ENCODE measurements at regions not wholly inside any gene's neighbourhood (a gene's known extent, or its start where the extent isn't known, plus 50 kb on each side); places are given as distances from the start of the nearest gene placed in this dataset.

DNA sequence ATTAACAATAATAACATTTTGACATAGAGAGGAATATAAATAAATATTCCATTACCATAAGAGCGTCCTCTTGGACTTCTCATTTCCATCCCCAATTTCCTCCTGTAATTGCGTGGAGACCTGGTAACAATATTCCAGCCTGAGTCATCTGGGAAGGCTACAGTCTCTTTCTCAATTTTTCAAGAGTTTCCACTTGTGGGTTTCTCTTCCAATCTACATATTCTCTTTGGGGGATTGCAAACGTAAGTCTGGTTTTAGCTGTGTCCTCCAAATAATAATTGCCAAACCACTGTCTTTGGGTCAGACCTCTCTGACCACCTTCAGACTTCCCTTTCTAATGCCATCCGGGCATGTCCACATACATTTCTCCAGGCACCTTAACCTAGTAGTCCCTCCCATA is 124.5 kb upstream of the USP24 start:
- Mint-ChIP-seq H3K36me3 (ENCODE audit: low read depth) (peaks cover 7% of the 10 kb centered on the region), H3K9me3 (ENCODE audit: low read depth) (peaks cover 18% of the 10 kb centered on the region), H3K4me3 (ENCODE audit: unreplicated experiment) (no peak overlapping the region), H3K27ac (ENCODE audit: unreplicated experiment) (no peak overlapping the region), H3K4me1 (ENCODE audit: low read depth) (no peaks in the 10 kb centered on the region), H3K27me3 (ENCODE audit: low read depth) (no peaks in the 10 kb centered on the region)
- no peak for DNase-seq (ENCODE audit: low spot score)
- TF ChIP-seq, protein P1, sequence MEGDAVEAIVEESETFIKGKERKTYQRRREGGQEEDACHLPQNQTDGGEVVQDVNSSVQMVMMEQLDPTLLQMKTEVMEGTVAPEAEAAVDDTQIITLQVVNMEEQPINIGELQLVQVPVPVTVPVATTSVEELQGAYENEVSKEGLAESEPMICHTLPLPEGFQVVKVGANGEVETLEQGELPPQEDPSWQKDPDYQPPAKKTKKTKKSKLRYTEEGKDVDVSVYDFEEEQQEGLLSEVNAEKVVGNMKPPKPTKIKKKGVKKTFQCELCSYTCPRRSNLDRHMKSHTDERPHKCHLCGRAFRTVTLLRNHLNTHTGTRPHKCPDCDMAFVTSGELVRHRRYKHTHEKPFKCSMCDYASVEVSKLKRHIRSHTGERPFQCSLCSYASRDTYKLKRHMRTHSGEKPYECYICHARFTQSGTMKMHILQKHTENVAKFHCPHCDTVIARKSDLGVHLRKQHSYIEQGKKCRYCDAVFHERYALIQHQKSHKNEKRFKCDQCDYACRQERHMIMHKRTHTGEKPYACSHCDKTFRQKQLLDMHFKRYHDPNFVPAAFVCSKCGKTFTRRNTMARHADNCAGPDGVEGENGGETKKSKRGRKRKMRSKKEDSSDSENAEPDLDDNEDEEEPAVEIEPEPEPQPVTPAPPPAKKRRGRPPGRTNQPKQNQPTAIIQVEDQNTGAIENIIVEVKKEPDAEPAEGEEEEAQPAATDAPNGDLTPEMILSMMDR (IDR thresholded peaks at IDR 0.05), result no peak

- DNase-seq (ENCODE audit: low spot score), result no peak
- TF ChIP-seq, protein P1 (IDR thresholded peaks at IDR 0.05), result peak; percentile 2
- no peaks in the 10 kb centered on the region for H3K27me3 Mint-ChIP-seq (ENCODE audit: low read depth)
- H3K4me3 Mint-ChIP-seq (ENCODE audit: unreplicated experiment), result no peak overlapping the region
- peaks cover 7% of the 10 kb centered on the region for H3K36me3 Mint-ChIP-seq (ENCODE audit: low read depth)
- H3K9me3 Mint-ChIP-seq (ENCODE audit: low read depth), result peaks cover 18% of the 10 kb centered on the region
- no peak overlapping the region for H3K27ac Mint-ChIP-seq (ENCODE audit: unreplicated experiment)
- H3K4me1 Mint-ChIP-seq (ENCODE audit: low read depth), result no peaks in the 10 kb centered on the region
Measured at GRCh38 chr1:55338448-55338820, 123.3 kb upstream of the USP24 start.

- TF ChIP-seq, protein P1 (IDR thresholded peaks at IDR 0.05), result peak; percentile 76
- H3K4me1 Mint-ChIP-seq (ENCODE audit: low read depth), result no peaks in the 10 kb centered on the region
- peaks cover 7% of the 10 kb centered on the region for H3K36me3 Mint-ChIP-seq (ENCODE audit: low read depth)
- peaks cover 18% of the 10 kb centered on the region for H3K9me3 Mint-ChIP-seq (ENCODE audit: low read depth)
- H3K27ac Mint-ChIP-seq (ENCODE audit: unreplicated experiment), result no peak overlapping the region
- no peak overlapping the region for H3K4me3 Mint-ChIP-seq (ENCODE audit: unreplicated experiment)
- H3K27me3 Mint-ChIP-seq (ENCODE audit: low read depth), result no peaks in the 10 kb centered on the region
- no peak for DNase-seq (ENCODE audit: low spot score)
Measured at GRCh38 chr1:55337801-55338447, 122.8 kb upstream of the USP24 start.

DNA sequence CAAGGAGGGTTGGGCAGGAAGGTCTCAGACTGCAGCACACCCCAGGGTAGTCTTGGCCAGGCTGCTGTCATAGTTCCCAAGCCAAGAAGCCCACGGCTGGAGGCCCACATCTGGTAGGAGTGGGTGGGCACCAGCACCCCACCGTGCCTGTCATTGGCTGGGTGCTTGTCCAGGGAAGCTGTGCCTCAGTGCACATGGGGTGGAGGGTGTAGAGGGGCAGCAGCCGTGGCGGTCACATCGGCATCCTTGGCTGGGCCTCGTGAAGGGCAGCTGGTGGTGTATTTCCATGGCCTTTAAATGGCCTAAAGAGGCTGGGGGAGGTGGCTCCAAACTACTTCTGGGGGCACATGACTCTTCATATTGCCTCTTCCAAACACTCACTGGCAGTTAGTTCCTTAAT is 119.6 kb upstream of the USP24 start:
- TF ChIP-seq, protein P1 (IDR thresholded peaks at IDR 0.05), result no peak
- Mint-ChIP-seq H3K4me3 (ENCODE audit: unreplicated experiment) (no peak overlapping the region), H3K36me3 (ENCODE audit: low read depth) (peaks cover under 1% of the 10 kb centered on the region), H3K4me1 (ENCODE audit: low read depth) (no peaks in the 10 kb centered on the region), H3K27ac (ENCODE audit: unreplicated experiment) (no peak overlapping the region), H3K27me3 (ENCODE audit: low read depth) (peaks cover under 1% of the 10 kb centered on the region), H3K9me3 (ENCODE audit: low read depth) (peaks cover 5% of the 10 kb centered on the region)
- no peak for DNase-seq (ENCODE audit: low spot score)

DNA sequence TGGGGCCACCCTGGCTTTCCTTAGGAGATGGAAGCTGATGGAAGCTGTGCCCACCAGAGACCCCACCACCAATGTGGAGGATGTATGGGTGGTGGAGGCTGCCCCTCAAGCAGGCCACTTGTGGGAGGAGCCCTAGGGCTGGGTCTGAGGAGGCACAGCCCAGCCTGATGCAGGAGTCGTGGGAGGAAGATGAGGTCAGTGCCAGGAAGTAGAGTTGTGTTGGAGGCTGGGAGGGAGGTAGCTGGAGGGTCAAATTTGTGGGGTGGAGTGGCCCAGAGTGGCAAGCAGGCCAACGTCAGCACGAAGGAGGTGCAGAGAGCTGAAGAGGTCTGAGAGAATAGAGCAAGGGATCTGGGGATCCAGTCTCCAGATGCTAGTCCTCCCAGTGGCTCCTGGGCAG is 119.0 kb upstream of the USP24 start:
- peaks cover 2% of the 10 kb centered on the region for H3K9me3 Mint-ChIP-seq (ENCODE audit: low read depth)
- no peak overlapping the region for H3K4me3 Mint-ChIP-seq (ENCODE audit: unreplicated experiment)
- H3K36me3 Mint-ChIP-seq (ENCODE audit: low read depth), result no peaks in the 10 kb centered on the region
- no peak for DNase-seq (ENCODE audit: low spot score)
- TF ChIP-seq, protein P1 (IDR thresholded peaks at IDR 0.05), result no peak
- no peaks in the 10 kb centered on the region for H3K4me1 Mint-ChIP-seq (ENCODE audit: low read depth)
- H3K27ac Mint-ChIP-seq (ENCODE audit: unreplicated experiment), result no peak overlapping the region
- peaks cover 1% of the 10 kb centered on the region for H3K27me3 Mint-ChIP-seq (ENCODE audit: low read depth)

Data from chondrocyte (in vitro differentiated cells).